HG03558 (cell line): ENCODE measurements at regions not wholly inside any gene's neighbourhood (a gene's known extent, or its start where the extent isn't known, plus 50 kb on each side); places are given as distances from the start of the nearest gene placed in this dataset.
"Not testable (repeated sequence)": the region's sequence is repeated elsewhere in the genome, so short reads cannot be mapped to it uniquely, and the experiment has no call there.

ENCODE experiments used
- ATAC-seq: cut with Tn5 transposase; IDR thresholded peaks from one replicate; pipeline ENCODE4 v1.9.1; 2021; ENCODE audit warnings: moderate number of reproducible peaks; ENCODE audit not compliant: unreplicated experiment; ENCODE audit errors: extremely low read depth

DNA sequence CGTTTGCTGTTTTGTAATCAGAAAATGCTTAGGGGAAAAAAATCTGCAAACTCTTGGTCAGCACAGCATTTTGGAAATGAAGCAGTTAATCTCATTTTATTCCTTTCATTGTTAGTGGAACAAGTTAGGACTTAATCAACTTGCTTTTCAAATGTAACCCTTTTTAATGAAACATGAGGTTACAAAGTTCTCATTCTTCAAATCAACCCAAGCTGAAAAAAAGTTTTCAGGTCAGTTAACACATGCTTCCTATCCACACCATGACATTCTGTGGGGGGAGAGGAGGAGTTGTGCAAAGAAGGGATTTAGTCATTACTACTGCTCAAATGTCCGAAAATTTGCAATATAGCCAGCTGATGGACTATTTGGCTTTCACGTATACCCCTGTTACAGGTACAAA lies 283.2 kb upstream of the LYPLAL1 start:
- no peak for ATAC-seq

DNA sequence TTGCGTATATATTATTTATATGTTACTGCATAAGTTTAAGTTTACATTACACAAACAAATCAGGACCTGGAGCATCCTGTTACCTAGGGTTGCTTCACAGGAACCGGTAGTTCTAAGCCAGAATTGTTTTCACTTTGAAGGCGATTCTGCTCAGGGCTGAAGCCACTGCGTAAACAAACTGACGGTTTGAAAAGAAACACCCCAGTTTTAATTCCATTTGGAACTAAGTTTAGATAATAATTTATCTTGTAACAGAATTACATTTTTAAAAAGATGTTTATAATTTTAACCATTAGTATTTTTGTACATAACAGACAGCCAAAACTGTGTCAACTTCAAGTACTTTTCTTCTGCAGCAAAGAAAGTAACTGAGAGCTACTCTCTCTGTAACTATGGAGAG lies 282.1 kb upstream of the LYPLAL1 start:
- no peak for ATAC-seq

DNA sequence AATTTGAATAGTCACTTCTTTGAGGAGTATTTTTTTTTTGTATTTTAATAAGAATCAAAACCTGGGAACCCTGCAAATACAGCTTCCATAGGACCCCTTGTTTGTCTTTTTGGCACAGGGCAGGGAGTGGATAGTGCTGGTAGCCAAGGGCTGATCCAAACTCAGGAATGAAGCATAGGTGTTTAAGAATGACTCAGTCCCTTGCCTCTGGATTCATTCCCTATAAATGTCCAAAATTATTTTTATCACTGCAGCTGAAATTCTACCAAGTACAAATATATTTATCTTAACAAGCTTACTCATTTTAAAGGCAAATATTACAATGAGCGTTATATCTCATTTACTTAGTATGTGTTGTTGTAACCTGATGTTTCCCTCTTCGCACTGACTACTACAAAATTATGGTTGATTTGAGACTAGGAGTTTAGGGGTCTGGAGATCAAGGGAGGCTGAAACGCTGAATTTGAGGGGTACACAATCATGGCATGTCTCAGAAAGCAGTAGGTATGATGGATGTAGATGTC lies 278.6 kb upstream of the LYPLAL1 start:
- ATAC-seq = no peak

GRCh38 chr1:218896202-218896601 lies 277.5 kb upstream of the LYPLAL1 start:
- ATAC-seq = no peak

GRCh38 chr1:218898921-218899320 lies 274.8 kb upstream of the LYPLAL1 start:
- ATAC-seq = no peak

- no peak for ATAC-seq
Observed at GRCh38 chr1:218900615-218901014, 273.1 kb upstream of the LYPLAL1 start.

- ATAC-seq = no peak
Observed at GRCh38 chr1:218904416-218904815, 269.3 kb upstream of the LYPLAL1 start.

DNA sequence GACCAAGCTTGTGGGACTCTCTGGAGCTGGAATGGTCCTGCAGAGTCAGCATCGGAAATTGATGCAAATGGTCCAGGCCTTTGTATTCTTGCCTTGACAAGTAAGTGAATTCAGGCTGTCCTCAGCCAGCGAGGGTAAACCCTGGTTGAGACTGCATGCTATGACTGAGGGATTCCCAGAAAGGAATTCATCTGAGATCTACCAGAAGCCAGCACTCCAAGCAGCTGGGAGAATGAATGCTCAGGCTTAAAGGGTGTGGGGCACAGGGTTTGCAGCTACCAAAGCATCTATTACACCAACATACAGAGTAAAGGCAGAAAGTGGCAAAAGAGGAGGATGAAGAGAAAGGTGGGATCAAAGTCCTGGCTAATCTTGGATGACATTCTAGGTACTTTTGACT lies 257.0 kb upstream of the LYPLAL1 start:
- ATAC-seq = no peak

DNA sequence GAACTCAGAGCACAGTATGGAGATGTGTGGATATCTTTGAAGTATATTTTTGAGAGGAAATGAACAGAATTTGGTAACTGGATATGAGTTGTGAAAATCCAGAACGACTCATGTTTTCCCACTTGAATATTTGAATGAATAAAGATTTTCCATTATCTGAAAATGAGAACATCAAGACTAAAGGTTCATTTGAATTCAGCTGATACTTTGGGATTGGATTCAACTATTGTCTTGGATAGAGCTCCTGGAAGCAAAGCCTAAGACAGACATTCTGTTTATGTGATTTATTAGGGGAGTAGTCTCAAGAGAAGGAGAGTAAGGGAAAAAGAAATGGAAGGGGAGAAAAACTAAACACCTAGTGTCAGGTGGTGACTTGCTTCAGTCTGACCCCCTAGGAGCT lies 256.0 kb upstream of the LYPLAL1 start:
- ATAC-seq = no peak

DNA sequence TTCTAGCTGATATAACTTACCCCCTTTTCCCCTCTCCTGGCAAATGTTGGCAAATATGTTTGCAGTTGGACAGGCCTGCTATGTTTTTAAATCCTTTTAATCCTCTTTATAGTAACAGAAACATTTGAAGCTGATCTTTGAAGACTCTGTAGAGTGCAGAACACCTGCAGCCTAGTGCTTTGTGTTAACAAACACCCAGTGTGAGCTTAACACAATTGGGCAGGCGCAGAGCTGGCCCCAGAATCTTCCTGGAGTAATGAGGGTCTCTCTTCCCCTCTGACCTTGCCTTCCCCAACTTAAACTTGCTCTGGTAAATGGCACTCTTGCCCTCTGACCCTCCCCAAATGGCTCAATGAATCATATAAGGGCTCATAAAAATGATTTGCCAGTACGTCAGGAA lies 247.9 kb upstream of the LYPLAL1 start:
- no peak for ATAC-seq

DNA sequence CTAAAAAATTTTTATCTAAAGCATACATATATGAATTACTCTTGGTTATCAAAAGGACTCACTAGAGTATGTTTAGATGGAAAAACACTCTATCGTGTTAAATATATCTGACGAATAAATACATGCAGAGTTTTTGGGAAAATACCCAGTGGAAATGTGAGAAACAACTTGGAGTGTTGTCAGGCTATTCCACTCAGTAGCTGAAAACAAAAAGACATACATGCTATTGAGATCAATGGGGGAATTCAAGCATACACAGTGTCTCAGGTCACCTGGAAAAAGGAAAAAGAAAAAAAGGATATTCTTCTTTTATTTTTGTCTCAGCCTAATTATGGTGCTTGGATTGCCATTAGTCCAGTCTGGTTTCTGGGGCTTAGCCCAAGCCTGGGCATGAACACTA lies 247.0 kb upstream of the LYPLAL1 start:
- no peak for ATAC-seq

DNA sequence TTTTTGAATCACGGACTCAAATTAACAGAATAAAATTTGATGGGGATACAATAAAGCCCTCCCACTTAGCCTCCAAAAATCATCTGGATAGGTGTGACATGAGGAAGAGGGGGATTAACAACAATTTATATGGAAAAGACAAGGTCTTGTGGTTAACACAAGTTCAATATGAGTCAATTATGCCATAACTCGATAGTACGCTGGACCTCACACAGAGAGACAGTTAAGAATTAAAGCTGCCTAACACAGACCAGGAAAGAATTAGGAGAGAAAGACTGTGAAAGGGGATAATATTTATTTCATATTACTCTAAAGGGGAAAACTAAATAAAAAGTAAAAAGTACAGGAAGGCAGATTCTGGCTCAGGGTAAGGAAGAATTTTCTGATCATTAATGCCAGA lies 243.7 kb upstream of the LYPLAL1 start:
- no peak for ATAC-seq

GRCh38 chr1:218930472-218931241 lies 243.0 kb upstream of the LYPLAL1 start:
- ATAC-seq = no peak

DNA sequence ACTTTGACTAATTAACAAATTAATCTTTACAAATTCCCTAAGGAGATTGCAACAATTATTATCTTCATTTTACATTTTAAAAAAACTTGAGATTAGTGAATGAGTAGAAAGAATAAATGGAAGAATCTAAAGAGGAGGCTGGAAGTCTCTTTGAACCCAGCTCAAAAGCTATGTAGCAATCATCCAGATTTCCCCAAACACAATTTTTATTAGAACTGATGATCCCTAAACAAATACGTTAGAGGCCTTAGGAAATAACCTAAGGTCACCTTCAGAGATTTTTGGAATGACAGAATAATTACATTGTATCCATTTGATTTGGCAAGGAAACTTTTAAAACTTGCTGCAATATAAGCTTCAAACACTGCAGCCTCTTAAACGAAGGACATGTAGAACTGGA lies 242.4 kb upstream of the LYPLAL1 start:
- no peak for ATAC-seq

GRCh38 chr1:218933513-218933912 lies 240.2 kb upstream of the LYPLAL1 start:
- ATAC-seq = no peak

- ATAC-seq = not testable (repeated sequence)
Observed at GRCh38 chr1:218935408-218935807, 238.3 kb upstream of the LYPLAL1 start.

DNA sequence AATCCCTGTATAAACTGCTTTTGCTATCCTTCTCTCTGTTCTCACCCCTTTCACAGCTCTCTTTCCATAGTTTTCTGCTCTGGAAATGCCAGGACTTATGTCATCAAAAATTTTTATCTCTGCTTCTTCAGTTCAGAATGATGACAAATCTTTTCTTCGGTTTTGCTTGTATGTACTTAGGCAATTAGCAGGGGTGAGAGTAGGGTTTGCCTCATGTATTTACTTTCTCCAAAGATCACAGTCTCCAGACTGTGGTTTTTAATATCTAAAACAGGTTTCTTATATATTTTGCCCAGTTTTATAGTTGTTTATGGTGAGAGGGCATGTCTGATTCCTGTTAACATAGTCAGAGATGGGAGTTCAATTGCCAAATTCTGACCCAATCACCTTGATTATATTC lies 235.4 kb upstream of the LYPLAL1 start:
- no peak for ATAC-seq

- ATAC-seq = no peak
Observed at GRCh38 chr1:218939095-218939494, 234.6 kb upstream of the LYPLAL1 start.

GRCh38 chr1:218942431-218942830 lies 231.2 kb upstream of the LYPLAL1 start:
- ATAC-seq = no peak

DNA sequence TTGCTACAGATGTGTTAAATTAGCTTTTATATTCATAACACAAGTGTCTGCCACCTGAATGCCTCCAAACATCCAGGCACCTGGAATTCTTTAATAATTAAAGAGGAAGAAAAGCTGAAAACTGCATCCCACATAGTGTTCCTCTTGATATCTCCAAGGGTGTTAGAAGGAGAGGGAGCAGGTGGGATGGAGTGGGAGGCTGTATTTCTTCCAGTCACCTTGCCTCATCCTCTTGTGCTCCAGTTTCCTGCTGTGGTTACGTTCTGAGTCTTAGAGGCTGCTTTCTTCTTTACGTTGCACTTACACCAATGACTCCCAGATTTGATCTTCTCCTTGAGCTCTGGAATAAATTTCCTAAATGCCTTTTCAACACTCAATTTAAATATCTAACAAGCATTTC lies 230.3 kb upstream of the LYPLAL1 start:
- ATAC-seq = no peak

- no peak for ATAC-seq
Observed at GRCh38 chr1:218945050-218945449, 228.6 kb upstream of the LYPLAL1 start.

DNA sequence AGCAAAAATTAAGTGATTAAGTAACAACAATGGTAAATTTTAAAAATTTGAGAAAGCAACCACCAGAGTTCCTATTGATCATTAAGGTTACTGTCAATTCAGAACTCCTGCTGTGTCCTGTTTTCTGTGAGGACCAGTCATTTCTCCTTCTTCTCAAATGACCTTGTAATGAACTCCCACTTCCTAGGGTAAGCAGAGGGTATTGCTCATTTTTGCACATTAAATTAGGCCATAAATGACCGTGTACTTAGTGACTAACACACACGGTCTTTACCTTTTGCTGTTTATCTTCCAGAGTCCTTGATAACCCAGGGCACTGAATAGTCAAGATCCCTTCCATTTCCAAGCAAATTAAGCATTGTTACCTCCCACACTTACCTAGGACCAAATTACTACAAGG lies 227.5 kb upstream of the LYPLAL1 start:
- no peak for ATAC-seq
